MCF 10A (cell line): ENCODE measurements at regions not wholly inside any gene's neighbourhood (a gene's known extent, or its start where the extent isn't known, plus 50 kb on each side); places are given as distances from the start of the nearest gene placed in this dataset.

ENCODE experiments used
- BruUV-seq: library from RNA; stranded (reverse); fragments of 400-500 nt; replicated peaks from 2 replicates; lab custom pipeline; 2021; lab: Mats Ljungman, UMichigan
- CTCF ChIA-PET: fragments of 300-600 bp; sonication (Branson Sonifier 250); formaldehyde crosslinking; extraction: SDS; loops from one replicate; lab custom pipeline; 2021; ENCODE audit warnings: antibody characterized with exemption, inconsistent platforms; lab: Yijun Ruan, JAX
- POLR2A ChIA-PET: fragments of 300-600, 350-650 bp; sonication (Branson Sonifier 250); formaldehyde crosslinking; extraction: SDS; loops from one replicate; lab custom pipeline; 2020; ENCODE audit warnings: antibody characterized with exemption, inconsistent platforms; lab: Yijun Ruan, JAX
- DNase-seq: peaks from one replicate; pipeline ENCODE4 v3.0.0-alpha.2; 2018; ENCODE audit not compliant: unreplicated experiment
- H3K27ac Mint-ChIP-seq: one replicate; pipeline ENCODE4 v1.8.0; 2022; ENCODE audit warnings: mild to moderate bottlenecking, low read depth, mixed read lengths; ENCODE audit not compliant: unreplicated experiment
- H3K27me3 Mint-ChIP-seq: one replicate; pipeline ENCODE4 v1.8.0; 2022; ENCODE audit warnings: mixed read lengths; ENCODE audit not compliant: insufficient read depth, unreplicated experiment
- H3K36me3 Mint-ChIP-seq: one replicate; pipeline ENCODE4 v1.8.0; 2022; ENCODE audit warnings: mild to moderate bottlenecking, moderate library complexity, mixed read lengths; ENCODE audit not compliant: insufficient read depth, unreplicated experiment
- H3K4me1 Mint-ChIP-seq: one replicate; pipeline ENCODE4 v1.8.0; 2022; ENCODE audit warnings: mixed read lengths; ENCODE audit not compliant: insufficient read depth, unreplicated experiment
- H3K4me3 Mint-ChIP-seq: one replicate; pipeline ENCODE4 v1.8.0; 2022; ENCODE audit warnings: mild to moderate bottlenecking, moderate library complexity, mixed read lengths; ENCODE audit not compliant: unreplicated experiment
- H3K9me3 Mint-ChIP-seq: one replicate; pipeline ENCODE4 v1.8.0; 2022; ENCODE audit warnings: mixed read lengths; ENCODE audit not compliant: unreplicated experiment
- CTCF ChIP-seq: fragments of 200-600 bp; IDR thresholded peaks from one replicate; pipeline ENCODE4 v1.8.0; 2022; ENCODE audit warnings: antibody characterized with exemption, mild to moderate bottlenecking; ENCODE audit not compliant: unreplicated experiment
- intact Hi-C: fragments of 100-400 bp; cut with micrococcal nuclease; formaldehyde crosslinking; loops from 2 replicates; pipeline ENCODE4 v1.14.1; 2022

GRCh38 chr4:122679946-122680345 is 52.6 kb upstream of the BBS12 start:
- Mint-ChIP-seq H3K9me3 (peaks cover 8% of the 10 kb centered on the region), H3K36me3 (no peaks in the 10 kb centered on the region), H3K27me3 (no peaks in the 10 kb centered on the region), H3K4me3 (no peak overlapping the region), H3K4me1 (no peaks in the 10 kb centered on the region), H3K27ac (no peak overlapping the region)
- intact Hi-C loops: no loop called here
- ChIA-PET CTCF (no interaction called here), POLR2A (no interaction called here)
- no TSS peak for BruUV-seq
- DNase-seq: no peak
- TF ChIP-seq CTCF: no peak

- no peak for DNase-seq
- H3K4me3 Mint-ChIP-seq: no peak overlapping the region
- H3K9me3 Mint-ChIP-seq: peaks cover 8% of the 10 kb centered on the region
- ChIA-PET POLR2A (no interaction called here), CTCF (interaction anchor here (1.1 kb wide), 1 partner anchor 42 kb away, joined by 3 read pairs; no protein-coding TSS in a partner anchor)
- H3K27me3 Mint-ChIP-seq: no peaks in the 10 kb centered on the region
- H3K27ac Mint-ChIP-seq: no peak overlapping the region
- H3K36me3 Mint-ChIP-seq: no peaks in the 10 kb centered on the region
- no peaks in the 10 kb centered on the region for H3K4me1 Mint-ChIP-seq
- intact Hi-C loops: no loop called here
- TF ChIP-seq CTCF: no peak
- no TSS peak for BruUV-seq
Observed at GRCh38 chr4:122681568-122681967, 50.9 kb upstream of the BBS12 start.
